Astrocyte (in vitro differentiated cells and primary cell): ENCODE measurements at regions not wholly inside any gene's neighbourhood (a gene's known extent, or its start where the extent isn't known, plus 50 kb on each side); places are given as distances from the start of the nearest gene placed in this dataset.

ENCODE experiments used
- DNase-seq: peaks from one replicate; pipeline ENCODE4 v3.0.0-alpha.2; 2010; ENCODE audit warnings: low read depth
- FAIRE-seq: peaks from 2 replicates; lab custom pipeline; 2011; peaks lifted over from hg19 to GRCh38; lab: Jason Lieb, UNC
- H2AFZ ChIP-seq: 2 replicates; pipeline ENCODE4 v1.6.0; 2012; ENCODE audit warnings: low read depth, low read length, inconsistent platforms
- H3K27ac ChIP-seq: 2 replicates; pipeline ENCODE4 v1.5.1; 2011; ENCODE audit warnings: low read depth, low read length, inconsistent platforms
- H3K27me3 ChIP-seq: 2 replicates; pipeline ENCODE4 v1.6.0; 2011; ENCODE audit warnings: low read length, inconsistent platforms; ENCODE audit not compliant: insufficient read depth
- H3K36me3 ChIP-seq: 2 replicates; pipeline ENCODE4 v1.5.1; 2011; ENCODE audit warnings: low read length, inconsistent platforms; ENCODE audit not compliant: insufficient read depth
- H3K4me1 ChIP-seq: 2 replicates; pipeline ENCODE4 v1.5.1; 2011; ENCODE audit warnings: low read length, inconsistent platforms; ENCODE audit not compliant: insufficient read depth
- H3K4me2 ChIP-seq: 2 replicates; pipeline ENCODE4 v1.6.0; 2012; ENCODE audit warnings: low read length, inconsistent platforms
- H3K4me3 ChIP-seq: 2 replicates; pipeline ENCODE4 v1.5.1; 2011; ENCODE audit warnings: low read depth, mild to moderate bottlenecking, low read length, inconsistent platforms; ENCODE audit not compliant: insufficient read depth
- H3K79me2 ChIP-seq: 2 replicates; pipeline ENCODE4 v1.6.0; 2012; ENCODE audit warnings: mild to moderate bottlenecking, low read length, inconsistent platforms; ENCODE audit not compliant: insufficient read depth
- H3K9ac ChIP-seq: 2 replicates; pipeline ENCODE4 v1.6.0; 2012; ENCODE audit warnings: mild to moderate bottlenecking, low read length, inconsistent platforms
- H3K9me3 ChIP-seq: 2 replicates; pipeline ENCODE4 v1.5.1; 2012; ENCODE audit warnings: low read depth, mild to moderate bottlenecking, low read length, inconsistent platforms; ENCODE audit not compliant: insufficient read depth
- H4K20me1 ChIP-seq: 2 replicates; pipeline ENCODE4 v1.6.0; 2012; ENCODE audit warnings: low read length, inconsistent platforms; ENCODE audit not compliant: insufficient read depth
- H3K27ac Mint-ChIP-seq: one replicate; pipeline ENCODE4 v1.8.0; 2021; ENCODE audit warnings: mild to moderate bottlenecking, mixed read lengths; ENCODE audit not compliant: unreplicated experiment
- H3K27me3 Mint-ChIP-seq: one replicate; pipeline ENCODE4 v1.8.0; 2021; ENCODE audit warnings: low read depth, mixed read lengths; ENCODE audit not compliant: unreplicated experiment
- H3K36me3 Mint-ChIP-seq: one replicate; pipeline ENCODE4 v1.8.0; 2021; ENCODE audit warnings: low read depth, mixed read lengths; ENCODE audit not compliant: unreplicated experiment
- H3K4me1 Mint-ChIP-seq: one replicate; pipeline ENCODE4 v1.8.0; 2021; ENCODE audit warnings: low read depth, mixed read lengths; ENCODE audit not compliant: unreplicated experiment
- H3K4me3 Mint-ChIP-seq: one replicate; pipeline ENCODE4 v1.8.0; 2021; ENCODE audit warnings: mild to moderate bottlenecking, moderate library complexity, mixed read lengths; ENCODE audit not compliant: unreplicated experiment
- H3K9me3 Mint-ChIP-seq: one replicate; pipeline ENCODE4 v1.8.0; 2021; ENCODE audit warnings: mild to moderate bottlenecking, mixed read lengths; ENCODE audit not compliant: unreplicated experiment
- CTCF ChIP-seq: IDR thresholded peaks from 2 replicates; pipeline ENCODE4 v1.5.1; 2011; ENCODE audit warnings: low read depth, mild to moderate bottlenecking, inconsistent platforms, low read length, moderate library complexity; ENCODE audit not compliant: insufficient read depth
- EZH2 ChIP-seq: IDR thresholded peaks from 2 replicates; pipeline ENCODE4 v1.6.1; 2012; ENCODE audit warnings: mild to moderate bottlenecking, low read length, inconsistent platforms; ENCODE audit not compliant: insufficient read depth

DNA sequence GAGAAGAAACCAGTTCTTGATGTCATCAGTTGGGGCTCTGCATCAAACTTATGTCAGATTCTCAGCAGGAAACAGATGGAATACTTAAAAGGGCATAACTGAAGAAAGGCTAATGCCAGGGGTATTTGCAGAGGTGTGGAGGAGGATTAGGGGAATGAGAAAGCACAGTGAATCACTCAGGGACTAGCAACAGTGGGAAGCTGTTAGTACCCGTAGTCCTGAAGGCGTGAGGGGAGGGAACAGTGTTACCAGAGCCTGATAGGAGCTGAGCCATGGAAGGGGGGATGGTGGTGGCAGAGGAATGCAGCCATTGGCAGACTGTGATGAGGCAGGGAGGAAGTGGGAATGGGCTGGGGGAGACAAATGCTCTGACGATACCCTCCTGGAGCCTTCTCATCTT, 162.3 kb downstream of the UTP18 start:
- Histone ChIP-seq H3K36me3 (no peaks in the 10 kb centered on the region), H3K27ac (no peak overlapping the region), H2AFZ (no peak overlapping the region), H3K4me3 (no peak overlapping the region), H3K79me2 (no peaks in the 10 kb centered on the region), H3K27me3 (no peaks in the 10 kb centered on the region), H3K4me2 (no peak overlapping the region), H4K20me1 (no peaks in the 10 kb centered on the region), H3K9me3 (no peaks in the 10 kb centered on the region), H3K9ac (no peak overlapping the region), H3K4me1 (no peaks in the 10 kb centered on the region)
- DNase-seq (no peak), FAIRE-seq (no peak)
- H3K4me1 Mint-ChIP-seq: peaks cover 9% of the 10 kb centered on the region
- H3K36me3 Mint-ChIP-seq: no peaks in the 10 kb centered on the region
- peaks cover 5% of the 10 kb centered on the region for H3K9me3 Mint-ChIP-seq
- H3K4me3 Mint-ChIP-seq: no peak overlapping the region
- H3K27me3 Mint-ChIP-seq: peaks cover 7% of the 10 kb centered on the region
- no peak for TF ChIP-seq CTCF
- H3K27ac Mint-ChIP-seq: no peak overlapping the region

GRCh38 chr17:51423421-51424160, 163.2 kb downstream of the UTP18 start:
- H3K4me3 ChIP-seq: no peak overlapping the region
- no peak for DNase-seq
- H3K4me3 Mint-ChIP-seq: no peak overlapping the region
- TF ChIP-seq CTCF (no peak), EZH2 (no peak)
- H3K9me3 ChIP-seq: no peaks in the 10 kb centered on the region
- no peak overlapping the region for H3K27ac ChIP-seq
- no peak overlapping the region for H3K9ac ChIP-seq
- no peaks in the 10 kb centered on the region for H3K36me3 Mint-ChIP-seq
- H4K20me1 ChIP-seq: no peaks in the 10 kb centered on the region
- H3K27me3 ChIP-seq: no peaks in the 10 kb centered on the region
- H2AFZ ChIP-seq: no peak overlapping the region
- H3K27me3 Mint-ChIP-seq: peaks cover 2% of the 10 kb centered on the region
- H3K27ac Mint-ChIP-seq: no peak overlapping the region
- no peak overlapping the region for H3K4me2 ChIP-seq
- H3K4me1 Mint-ChIP-seq: peaks cover 15% of the 10 kb centered on the region
- H3K36me3 ChIP-seq: no peaks in the 10 kb centered on the region
- H3K9me3 Mint-ChIP-seq: peaks cover 5% of the 10 kb centered on the region
- FAIRE-seq: no peak
- H3K4me1 ChIP-seq: no peaks in the 10 kb centered on the region
- H3K79me2 ChIP-seq: no peaks in the 10 kb centered on the region

DNA sequence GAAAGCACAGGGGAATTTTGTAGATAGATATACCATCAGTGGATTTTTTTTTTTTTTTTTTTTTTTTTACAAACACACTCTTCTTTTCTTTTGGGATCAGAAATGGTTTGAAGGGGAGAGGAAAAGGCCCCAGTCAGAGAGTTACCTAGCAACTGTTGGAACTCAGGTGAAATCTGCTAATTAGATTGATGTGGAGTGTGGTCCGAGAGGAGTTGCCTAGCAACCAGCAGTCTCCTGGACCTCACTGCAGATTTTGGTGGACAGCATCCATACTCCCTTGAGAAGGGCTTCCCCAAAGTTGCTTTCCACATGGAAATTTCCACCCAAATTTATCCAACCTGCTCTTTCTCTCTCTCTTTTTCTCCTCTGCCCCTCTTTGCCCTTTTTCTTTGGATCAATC, 165.4 kb downstream of the UTP18 start:
- Histone ChIP-seq H4K20me1 (no peaks in the 10 kb centered on the region), H3K36me3 (no peaks in the 10 kb centered on the region), H3K4me2 (no peak overlapping the region), H3K79me2 (no peaks in the 10 kb centered on the region), H3K27ac (no peak overlapping the region), H3K4me3 (no peak overlapping the region), H3K9me3 (no peaks in the 10 kb centered on the region), H3K9ac (no peak overlapping the region), H3K27me3 (no peaks in the 10 kb centered on the region), H3K4me1 (no peaks in the 10 kb centered on the region), H2AFZ (no peak overlapping the region)
- no peak for FAIRE-seq
- peaks cover under 1% of the 10 kb centered on the region for H3K36me3 Mint-ChIP-seq
- H3K4me1 Mint-ChIP-seq: peaks cover 32% of the 10 kb centered on the region
- TF ChIP-seq CTCF: no peak
- TF ChIP-seq EZH2: no peak
- peaks cover 5% of the 10 kb centered on the region for H3K9me3 Mint-ChIP-seq
- no peak for DNase-seq
- H3K27me3 Mint-ChIP-seq: peaks cover 2% of the 10 kb centered on the region
- H3K27ac Mint-ChIP-seq: no peak overlapping the region
- no peak overlapping the region for H3K4me3 Mint-ChIP-seq
